ENCODE measurements at regions not wholly inside any gene's neighbourhood (a gene's known extent, or its start where the extent isn't known, plus 50 kb on each side); places are given as distances from the start of the nearest gene placed in this dataset.

DNA sequence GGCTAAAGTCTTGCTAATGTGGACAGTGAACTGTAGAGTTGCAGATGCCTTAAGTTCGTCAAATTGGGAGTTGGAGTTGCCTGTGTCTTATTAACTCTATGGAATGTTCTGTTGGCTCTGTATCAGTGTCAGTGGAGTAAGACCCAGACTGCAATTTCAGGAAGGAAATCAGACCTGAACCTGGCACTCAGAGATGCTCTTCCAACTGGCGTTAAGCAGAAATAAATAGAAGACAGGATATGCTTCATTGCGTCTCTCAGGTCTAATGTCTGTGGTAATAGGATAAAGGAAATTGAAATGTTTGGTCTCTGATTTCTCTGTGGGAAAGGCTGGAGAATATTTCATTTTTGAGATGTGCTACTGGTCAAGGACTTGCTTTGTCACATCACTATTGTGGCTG lies 846.7 kb upstream of the ID2 start:
- DNase-seq (ENCODE audit: extremely low spot score), result no peak
- ChIA-PET CTCF (interaction anchor here (0.7 kb wide), 1 partner anchor 58 kb away, joined by 3 read pairs; no protein-coding TSS in a partner anchor), POLR2A (no interaction called here)
- no peak for TF ChIP-seq CTCF (IDR thresholded peaks at IDR 0.05; ENCODE audit: control extremely low read depth, extremely low read depth, low read depth, missing control alignments)

- TF ChIP-seq CTCF (IDR thresholded peaks at IDR 0.05; ENCODE audit: control extremely low read depth, extremely low read depth, low read depth, missing control alignments), result no peak
- DNase-seq (ENCODE audit: extremely low spot score), result peak; percentile 46
- CTCF ChIA-PET, result interaction anchor here (0.8 to 1.7 kb wide), 3 partner anchors 9 to 25 kb away, joined by 3 to 4 read pairs (median 3); no protein-coding TSS in a partner anchor
- POLR2A ChIA-PET, result no interaction called here
These were observed 845.9 kb upstream of the ID2 start for GRCh38 chr2:7835693-7836680.

DNA sequence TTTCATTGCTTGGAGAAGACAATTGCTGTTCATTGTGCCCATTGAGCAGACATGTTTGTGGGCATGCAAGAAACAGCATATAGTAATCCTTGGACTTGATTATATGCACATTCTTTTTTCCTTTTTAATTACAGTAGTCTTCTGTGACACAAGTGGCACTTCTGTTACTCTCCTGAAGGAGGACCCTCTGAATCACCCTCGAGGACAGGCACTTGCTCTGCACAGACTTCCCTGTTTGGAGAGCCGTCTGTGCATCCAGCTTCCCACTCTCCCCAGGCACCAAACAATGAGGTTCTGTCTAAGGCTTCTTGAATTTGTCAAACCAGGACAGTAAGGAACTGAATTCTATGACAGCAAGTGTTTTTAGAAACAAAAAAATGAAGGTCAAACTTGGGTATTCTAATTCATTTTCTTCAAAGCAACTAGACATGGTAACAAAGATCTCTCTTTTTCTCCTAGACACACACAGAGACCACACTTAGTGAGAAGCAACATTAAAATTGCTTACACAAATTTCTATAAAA lies 844.6 kb upstream of the ID2 start:
- DNase-seq (ENCODE audit: extremely low spot score), result no peak
- ChIA-PET POLR2A (no interaction called here), CTCF (interaction anchor here (1.3 to 1.7 kb wide), 2 partner anchors 8 to 23 kb away, joined by 3 to 4 read pairs; no protein-coding TSS in a partner anchor)
- no peak for TF ChIP-seq CTCF (IDR thresholded peaks at IDR 0.05; ENCODE audit: control extremely low read depth, extremely low read depth, low read depth, missing control alignments)

DNA sequence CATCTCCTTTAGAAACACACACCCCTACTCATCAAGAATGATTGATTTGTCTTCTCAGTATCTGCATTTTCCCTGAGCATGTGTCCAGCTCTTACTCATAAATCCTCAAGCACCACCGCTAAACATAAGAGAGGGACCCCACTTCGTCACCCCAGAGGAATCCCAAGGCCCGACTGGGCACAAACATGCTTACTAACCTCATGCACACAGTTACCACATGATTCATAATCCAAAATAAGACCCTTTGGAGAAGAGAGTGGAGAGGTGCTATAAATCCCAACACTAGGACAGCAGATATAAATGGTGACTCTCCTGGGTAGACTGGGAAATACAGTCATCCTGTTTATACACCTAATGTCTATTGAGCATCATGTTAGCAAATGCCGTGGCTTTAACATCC lies 843.2 kb upstream of the ID2 start:
- POLR2A ChIA-PET, result no interaction called here

DNA sequence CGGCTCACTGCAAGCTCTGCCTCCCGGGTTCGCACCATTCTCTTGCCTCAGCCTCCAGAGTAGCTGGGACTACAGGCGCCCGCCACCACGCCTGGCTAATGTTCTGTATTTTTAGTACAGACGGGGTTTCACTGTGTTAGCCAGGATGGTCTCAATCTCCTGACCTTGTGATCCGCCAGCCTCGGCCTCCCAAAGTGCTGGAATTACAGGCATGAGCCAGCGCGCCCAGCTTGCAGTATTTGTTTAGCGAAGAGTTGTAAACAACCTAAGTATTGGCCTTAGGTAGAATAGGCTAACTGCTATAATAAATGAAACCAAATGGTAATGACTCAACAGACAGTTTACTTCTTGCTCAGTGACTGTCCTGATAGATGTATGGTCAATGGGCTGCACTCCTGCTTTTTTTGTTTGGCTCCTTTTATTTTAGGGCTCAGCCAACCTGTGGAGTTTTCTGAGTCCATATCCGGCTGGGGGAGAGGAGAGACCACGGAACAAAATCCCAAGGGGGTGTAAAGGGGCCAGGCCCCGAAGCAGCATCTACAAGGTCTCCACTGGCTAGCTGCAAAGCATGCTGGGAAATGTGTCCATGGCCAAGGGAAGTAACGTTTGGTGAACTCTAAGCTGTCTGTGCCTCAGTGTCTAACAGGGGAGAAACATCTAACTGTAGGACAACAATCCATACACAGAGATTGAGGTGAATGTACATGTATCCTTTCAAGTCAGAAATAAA lies 841.0 kb upstream of the ID2 start:
- ChIA-PET CTCF (no interaction called here), POLR2A (no interaction called here)
- TF ChIP-seq CTCF (IDR thresholded peaks at IDR 0.05; ENCODE audit: control extremely low read depth, extremely low read depth, low read depth, missing control alignments), result no peak
- no peak for DNase-seq (ENCODE audit: extremely low spot score)

More for the DNA sequence above, 843.2 kb upstream of the ID2 start:
- CTCF ChIA-PET, result no interaction called here
- no peak for DNase-seq (ENCODE audit: extremely low spot score)
- TF ChIP-seq CTCF (IDR thresholded peaks at IDR 0.05; ENCODE audit: control extremely low read depth, extremely low read depth, low read depth, missing control alignments), result no peak

GRCh38 chr2:7841751-7842150 lies 840.1 kb upstream of the ID2 start:
- ChIA-PET POLR2A (no interaction called here), CTCF (no interaction called here)
- no peak for DNase-seq (ENCODE audit: extremely low spot score)
- no peak for TF ChIP-seq CTCF (IDR thresholded peaks at IDR 0.05; ENCODE audit: control extremely low read depth, extremely low read depth, low read depth, missing control alignments)
